Subcutaneous abdominal adipose tissue (tissue), 5 donors: ENCODE measurements at regions not wholly inside any gene's neighbourhood (a gene's known extent, or its start where the extent isn't known, plus 50 kb on each side); places are given as distances from the start of the nearest gene placed in this dataset.

Source experiments
- H3K27ac ChIP-seq: one replicate; pipeline ENCODE4 v1.7.0; 2013; ENCODE audit warnings: low read depth, mild to moderate bottlenecking, inconsistent platforms, low read length, moderate library complexity
- H3K27me3 ChIP-seq, 5 donors: one replicate each; pipeline ENCODE4 v1.7.0; 2013; ENCODE audit warnings: low read length in 5 of 5, inconsistent platforms in 1 of 5; ENCODE audit not compliant: control insufficient read depth in 5 of 5, insufficient read depth in 4 of 5
- H3K36me3 ChIP-seq, 5 donors: one replicate each; pipeline ENCODE4 v1.7.0; 2013; ENCODE audit warnings: low read length in 5 of 5; ENCODE audit not compliant: control insufficient read depth in 5 of 5, insufficient read depth in 5 of 5
- H3K4me1 ChIP-seq, 5 donors: one replicate each; pipeline ENCODE4 v1.7.0; 2013; ENCODE audit warnings: low read length in 5 of 5, mild to moderate bottlenecking in 3 of 5, moderate library complexity in 1 of 5; ENCODE audit not compliant: control insufficient read depth in 5 of 5, insufficient read depth in 5 of 5
- H3K4me3 ChIP-seq, 5 donors: one replicate each; pipeline ENCODE4 v1.7.0; 2013; ENCODE audit warnings: low read length in 5 of 5, low read depth in 1 of 5
- H3K9ac ChIP-seq, 5 donors: one replicate each; pipeline ENCODE4 v1.7.0; 2013; ENCODE audit warnings: low read length in 5 of 5, mild to moderate bottlenecking in 4 of 5, moderate library complexity in 3 of 5
- H3K9me3 ChIP-seq, 5 donors: one replicate each; pipeline ENCODE4 v1.7.0; 2013; ENCODE audit warnings: low read length in 5 of 5; ENCODE audit not compliant: control insufficient read depth in 5 of 5
- donor health status: healthy.
- donor health status: healthy.
- donor health status: healthy.
- donor health status: healthy.
- donor health status: healthy.

- peaks cover 0 to 7% (median 0%) of the 10 kb centered on the region in 5 donors for H3K4me1 ChIP-seq
- H3K9me3 ChIP-seq, result no peaks in the 10 kb centered on the region
- H3K4me3 ChIP-seq, result no peak overlapping the region
- H3K27ac ChIP-seq, result no peak overlapping the region
- H3K27me3 ChIP-seq, result no peaks in the 10 kb centered on the region
- H3K9ac ChIP-seq, result no peak overlapping the region
- H3K36me3 ChIP-seq, result no peaks in the 10 kb centered on the region
Observed at GRCh38 chr6:168988801-168989200, 264.8 kb downstream of the THBS2 start.

GRCh38 chr6:168988280-168988679, 265.4 kb downstream of the THBS2 start:
- Histone ChIP-seq H3K9me3 (no peaks in the 10 kb centered on the region), H3K9ac (no peak overlapping the region), H3K27me3 (no peaks in the 10 kb centered on the region), H3K36me3 (no peaks in the 10 kb centered on the region), H3K27ac (no peak overlapping the region), H3K4me3 (no peak overlapping the region), H3K4me1 (peaks cover 0 to 7% (median 0%) of the 10 kb centered on the region in 5 donors)

- no peaks in the 10 kb centered on the region for H3K36me3 ChIP-seq
- no peak overlapping the region for H3K9ac ChIP-seq
- H3K27me3 ChIP-seq, result no peaks in the 10 kb centered on the region
Observed at GRCh38 chr6:168985705-168986104, 267.9 kb downstream of the THBS2 start.

GRCh38 chr6:168983925-168984324, 269.7 kb downstream of the THBS2 start:
- Histone ChIP-seq H3K36me3 (no peaks in the 10 kb centered on the region), H3K4me3 (no peak overlapping the region), H3K9ac (no peak overlapping the region), H3K27ac (no peak overlapping the region), H3K4me1 (peaks cover 0 to 4% (median 0%) of the 10 kb centered on the region in 5 donors), H3K9me3 (peaks cover 0 to 14% (median 5%) of the 10 kb centered on the region in 5 donors), H3K27me3 (no peaks in the 10 kb centered on the region)

More at GRCh38 chr6:168985705-168986104, 267.9 kb downstream of the THBS2 start:
- peaks cover 0 to 7% (median 0%) of the 10 kb centered on the region in 5 donors for H3K9me3 ChIP-seq
- H3K27ac ChIP-seq, result no peak overlapping the region
- no peak overlapping the region for H3K4me3 ChIP-seq
- peaks cover 0 to 7% (median 0%) of the 10 kb centered on the region in 5 donors for H3K4me1 ChIP-seq

GRCh38 chr6:168981187-168981586, 272.5 kb downstream of the THBS2 start:
- peaks cover 0 to 14% (median 5%) of the 10 kb centered on the region in 5 donors for H3K9me3 ChIP-seq
- H3K9ac ChIP-seq, result no peak overlapping the region
- no peaks in the 10 kb centered on the region for H3K4me1 ChIP-seq
- no peaks in the 10 kb centered on the region for H3K27me3 ChIP-seq
- no peak overlapping the region for H3K4me3 ChIP-seq
- H3K27ac ChIP-seq, result no peak overlapping the region
- H3K36me3 ChIP-seq, result no peaks in the 10 kb centered on the region

- H3K36me3 ChIP-seq, result no peaks in the 10 kb centered on the region
- H3K9me3 ChIP-seq, result peaks cover 0 to 14% (median 5%) of the 10 kb centered on the region in 5 donors
- H3K9ac ChIP-seq, result no peak overlapping the region
- no peak overlapping the region for H3K27ac ChIP-seq
- H3K27me3 ChIP-seq, result no peaks in the 10 kb centered on the region
- no peaks in the 10 kb centered on the region for H3K4me1 ChIP-seq
- no peak overlapping the region for H3K4me3 ChIP-seq
Observed at GRCh38 chr6:168979254-168979653, 274.4 kb downstream of the THBS2 start.

GRCh38 chr6:168972128-168972527, 281.5 kb downstream of the THBS2 start:
- Histone ChIP-seq H3K9ac (no peak overlapping the region), H3K27me3 (no peaks in the 10 kb centered on the region), H3K9me3 (no peaks in the 10 kb centered on the region), H3K4me3 (no peak overlapping the region), H3K4me1 (peaks cover 0 to 14% (median 0%) of the 10 kb centered on the region in 5 donors), H3K27ac (no peak overlapping the region), H3K36me3 (no peaks in the 10 kb centered on the region)

- H3K9ac ChIP-seq, result no peak overlapping the region
- H3K9me3 ChIP-seq, result no peaks in the 10 kb centered on the region
- no peaks in the 10 kb centered on the region for H3K36me3 ChIP-seq
- no peak overlapping the region for H3K4me3 ChIP-seq
- H3K4me1 ChIP-seq, result peaks cover 0 to 14% (median 0%) of the 10 kb centered on the region in 5 donors
- no peaks in the 10 kb centered on the region for H3K27me3 ChIP-seq
- H3K27ac ChIP-seq, result no peak overlapping the region
Observed at GRCh38 chr6:168971549-168971948, 282.1 kb downstream of the THBS2 start.

GRCh38 chr6:168968801-168969200, 284.8 kb downstream of the THBS2 start:
- Histone ChIP-seq H3K9ac (no peak overlapping the region), H3K9me3 (no peaks in the 10 kb centered on the region), H3K27ac (no peak overlapping the region), H3K4me3 (no peak overlapping the region), H3K27me3 (no peaks in the 10 kb centered on the region), H3K36me3 (no peaks in the 10 kb centered on the region), H3K4me1 (peaks cover 0 to 14% (median 4%) of the 10 kb centered on the region in 5 donors)

- Histone ChIP-seq H3K27me3 (no peaks in the 10 kb centered on the region), H3K27ac (no peak overlapping the region), H3K36me3 (no peaks in the 10 kb centered on the region), H3K4me3 (no peak overlapping the region), H3K9me3 (no peaks in the 10 kb centered on the region), H3K9ac (no peak overlapping the region), H3K4me1 (peaks cover 0 to 14% (median 5%) of the 10 kb centered on the region in 5 donors)
Observed at GRCh38 chr6:168968228-168968627, 285.4 kb downstream of the THBS2 start.
